GM12891 (cell line): ENCODE measurements at regions not wholly inside any gene's neighbourhood (a gene's known extent, or its start where the extent isn't known, plus 50 kb on each side); places are given as distances from the start of the nearest gene placed in this dataset.
"Not testable (repeated sequence)": the region's sequence is repeated elsewhere in the genome, so short reads cannot be mapped to it uniquely, and the experiment has no call there.

Experiments
- POLR2A ChIP-seq: IDR thresholded peaks from 2 replicates; pipeline ENCODE4 v1.6.1; 2011; ENCODE audit warnings: low read depth, low read length, control low read depth
- POLR2AphosphoS5 ChIP-seq: IDR thresholded peaks from 2 replicates; pipeline ENCODE4 v1.6.1; 2011; ENCODE audit warnings: low read depth, low read length, control low read depth
- SPI1 ChIP-seq: IDR thresholded peaks from 2 replicates; pipeline ENCODE4 v1.6.1; 2011; ENCODE audit warnings: low read depth, low read length, control low read depth
- TAF1 ChIP-seq: IDR thresholded peaks from 2 replicates; pipeline ENCODE4 v1.6.1; 2011; ENCODE audit warnings: low read depth, low read length, control low read depth

- TF ChIP-seq POLR2A, POLR2AphosphoS5, SPI1, TAF1: not testable (repeated sequence)
These were observed 61.9 kb upstream of the EEF2KMT start for GRCh38 chr16:5159537-5159936.
